GM19372 (cell line): ENCODE measurements at regions not wholly inside any gene's neighbourhood (a gene's known extent, or its start where the extent isn't known, plus 50 kb on each side); places are given as distances from the start of the nearest gene placed in this dataset.
"Not testable (repeated sequence)": the region's sequence is repeated elsewhere in the genome, so short reads cannot be mapped to it uniquely, and the experiment has no call there.

ENCODE experiments used
- ATAC-seq: cut with Tn5 transposase; IDR thresholded peaks from one replicate; pipeline ENCODE4 v1.9.1; 2021; ENCODE audit warnings: mild to moderate bottlenecking, low read depth, moderate library complexity; ENCODE audit not compliant: unreplicated experiment

DNA sequence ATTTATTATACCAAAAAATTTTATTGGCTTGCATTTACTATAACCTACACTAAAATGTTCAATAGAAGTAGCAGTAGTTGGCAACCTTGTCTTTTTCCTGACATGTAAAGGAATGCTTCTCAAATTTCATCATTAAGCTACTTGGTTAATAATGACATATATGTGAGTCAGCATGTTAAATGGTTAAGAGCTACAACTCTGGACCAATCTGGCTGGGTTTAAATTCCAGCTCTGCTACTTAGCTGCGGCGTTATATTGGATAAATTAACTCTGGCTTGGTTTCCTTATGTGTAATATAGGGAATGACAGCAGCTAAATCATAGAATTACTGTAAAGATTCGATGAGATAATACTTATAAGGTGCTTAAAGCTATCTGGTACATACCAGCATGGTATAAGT is 53.7 kb upstream of the OTOGL start:
- no peak for ATAC-seq

DNA sequence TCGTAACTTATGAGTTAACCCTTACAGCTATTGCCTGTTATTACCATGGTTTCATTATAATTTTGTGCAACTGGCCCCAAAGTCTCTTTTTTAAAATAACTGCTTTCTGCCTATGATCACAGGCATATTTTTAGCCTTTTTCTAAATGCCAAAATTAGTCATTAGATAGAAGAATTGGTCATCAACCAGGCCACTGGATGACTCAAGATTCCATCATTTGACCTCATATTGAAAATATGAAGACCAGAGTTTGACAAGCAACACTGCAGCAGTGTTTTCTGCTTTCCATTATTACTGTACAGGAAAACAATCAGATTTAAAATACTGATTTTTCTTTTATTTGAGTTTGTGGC is 54.7 kb upstream of the OTOGL start:
- no peak for ATAC-seq

DNA sequence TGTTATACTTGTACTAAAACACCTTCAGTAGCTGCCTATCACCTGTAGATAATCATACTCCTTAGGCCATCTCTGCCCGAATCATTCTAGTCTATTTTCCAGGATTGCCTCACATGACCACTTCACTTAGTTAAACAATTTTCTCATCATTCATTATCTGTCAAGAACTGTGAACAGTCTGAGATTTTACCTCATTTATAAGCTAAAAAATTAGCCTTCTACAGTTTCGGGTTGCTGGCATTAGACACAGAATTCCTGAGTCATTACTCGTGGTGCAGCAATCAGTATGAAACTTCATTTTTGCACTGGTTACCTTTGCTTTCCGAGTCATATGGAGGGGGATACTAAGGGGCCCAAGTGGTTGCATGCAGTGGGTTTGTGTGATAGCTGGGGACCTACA is 57.6 kb upstream of the OTOGL start:
- ATAC-seq = no peak

DNA sequence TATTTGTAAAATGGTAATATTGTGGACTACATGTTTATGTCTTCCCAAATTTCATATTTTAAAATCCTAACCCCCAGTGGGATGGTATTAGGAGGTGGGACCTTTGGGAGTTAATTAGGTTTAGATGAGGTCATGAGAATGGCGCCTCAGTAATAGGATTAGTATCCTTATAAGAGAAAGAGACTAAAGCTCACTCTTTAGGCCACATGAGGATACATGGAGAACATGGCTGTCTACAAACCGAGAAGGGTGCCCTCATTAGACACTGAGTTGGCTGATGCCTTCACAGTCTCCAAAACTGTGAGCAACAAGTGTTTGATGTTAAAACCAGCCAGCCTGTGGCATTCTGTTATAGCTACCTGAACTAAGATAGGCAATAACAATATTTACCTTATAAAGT is 58.3 kb upstream of the OTOGL start:
- ATAC-seq = no peak

DNA sequence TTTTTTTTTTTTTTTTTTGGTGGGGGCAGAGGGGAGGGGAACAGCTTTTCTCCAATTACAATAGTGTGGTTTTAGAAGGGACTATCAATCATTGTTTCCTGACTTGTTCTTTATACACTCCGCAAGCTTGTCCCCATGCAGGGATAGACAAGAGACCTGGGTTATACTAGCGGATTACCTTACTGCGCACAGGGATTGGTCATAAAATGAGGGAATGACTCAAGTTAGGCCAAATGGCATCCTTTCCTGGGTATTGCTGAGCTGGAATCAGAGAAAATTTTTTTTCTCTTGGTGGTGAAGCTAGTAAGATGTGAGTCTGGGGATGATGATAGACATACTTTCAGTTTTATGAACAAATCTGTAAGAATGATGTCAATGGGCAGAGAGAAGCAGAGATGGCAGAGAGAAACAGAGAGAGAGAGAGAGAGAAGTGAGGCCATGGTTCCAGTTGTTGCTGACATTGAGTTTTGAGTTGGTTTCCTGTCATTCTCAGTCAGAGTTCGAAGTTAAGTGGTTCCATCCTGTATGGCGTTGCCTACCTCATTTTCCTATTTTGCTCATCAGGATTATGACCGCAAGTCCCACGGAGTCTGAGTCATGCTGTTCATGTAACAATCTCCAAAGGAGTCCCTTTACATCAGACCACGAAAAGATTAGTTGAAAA is 59.1 kb upstream of the OTOGL start:
- no peak for ATAC-seq

DNA sequence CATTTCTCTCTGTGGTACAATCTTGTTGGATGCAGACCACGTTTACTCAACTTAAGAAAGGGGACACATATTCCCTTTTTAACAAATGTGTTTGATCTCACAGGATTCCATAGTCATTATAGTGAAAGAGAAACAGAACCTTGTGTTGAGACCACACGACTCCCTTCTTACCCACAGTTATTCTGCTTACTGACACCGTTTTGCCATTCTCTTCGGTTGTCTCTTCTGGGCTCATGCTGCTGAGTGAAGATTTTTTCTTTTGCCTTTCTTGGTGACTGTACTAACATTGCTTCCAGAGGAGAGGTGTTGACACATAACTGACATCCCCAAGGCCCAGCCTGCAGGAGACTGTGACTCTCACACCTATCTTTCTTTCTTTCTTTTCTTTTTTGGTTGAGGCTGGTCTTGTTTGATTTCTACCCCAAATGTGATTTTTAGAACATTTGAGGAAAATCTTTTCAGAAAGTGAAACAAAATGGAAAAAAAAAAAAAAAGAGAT is 61.2 kb upstream of the OTOGL start:
- ATAC-seq = no peak

DNA sequence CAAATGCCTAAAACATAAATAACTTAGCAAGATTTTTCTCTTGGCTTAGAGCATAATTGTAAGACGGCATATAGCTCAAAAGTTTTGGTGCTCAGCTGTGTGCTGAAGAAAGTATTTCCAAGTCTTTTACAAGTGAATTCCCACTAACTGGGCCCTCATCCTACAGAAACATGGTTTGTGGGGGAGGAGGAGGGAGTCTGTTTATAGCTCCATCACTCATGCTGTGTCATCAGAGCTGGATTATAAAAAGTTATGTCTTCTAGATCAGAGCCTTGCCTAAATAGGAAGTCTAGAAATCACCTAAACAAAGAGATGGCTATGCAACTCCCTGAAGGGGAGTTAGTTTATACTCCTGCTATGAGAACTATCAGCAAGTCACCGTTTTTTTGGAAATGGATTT is 65.9 kb upstream of the OTOGL start:
- no peak for ATAC-seq

DNA sequence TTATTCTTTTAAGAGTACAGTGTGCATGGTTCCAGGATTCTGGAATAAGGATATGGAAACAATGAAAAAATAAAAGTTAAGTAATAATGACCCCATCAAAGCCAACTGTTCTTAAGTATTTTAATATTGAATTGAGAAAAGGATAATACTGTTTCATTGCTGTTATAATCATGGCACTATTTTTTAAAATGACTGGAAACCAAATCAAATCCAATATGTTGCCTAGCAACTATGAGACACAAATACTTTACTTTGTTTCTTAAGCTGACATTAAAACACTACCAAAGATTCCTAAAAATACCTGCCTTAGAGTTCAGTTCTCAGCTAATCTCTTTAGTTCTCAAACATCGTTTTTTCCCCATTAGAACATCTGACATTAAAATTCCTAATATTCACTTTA is 66.4 kb upstream of the OTOGL start:
- ATAC-seq = no peak

DNA sequence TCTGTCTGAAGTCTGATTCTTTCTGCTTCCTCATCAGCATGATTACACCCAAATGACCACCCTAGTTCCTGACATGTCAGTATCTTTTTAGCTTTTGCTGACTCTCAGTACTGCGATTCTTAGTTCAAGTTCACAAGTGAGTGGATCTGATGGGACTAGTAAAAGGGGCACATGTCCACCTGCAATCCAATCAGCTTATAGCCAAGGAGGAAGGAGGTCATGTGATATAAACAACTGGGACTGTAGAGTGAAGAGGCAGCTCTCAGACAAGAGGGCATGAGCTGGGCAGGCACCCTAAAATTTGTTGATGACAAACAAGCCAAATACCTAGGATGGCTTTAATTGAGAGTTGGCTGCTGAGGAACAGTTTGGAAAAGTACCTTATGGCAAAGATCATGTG is 68.1 kb upstream of the OTOGL start:
- ATAC-seq = no peak

DNA sequence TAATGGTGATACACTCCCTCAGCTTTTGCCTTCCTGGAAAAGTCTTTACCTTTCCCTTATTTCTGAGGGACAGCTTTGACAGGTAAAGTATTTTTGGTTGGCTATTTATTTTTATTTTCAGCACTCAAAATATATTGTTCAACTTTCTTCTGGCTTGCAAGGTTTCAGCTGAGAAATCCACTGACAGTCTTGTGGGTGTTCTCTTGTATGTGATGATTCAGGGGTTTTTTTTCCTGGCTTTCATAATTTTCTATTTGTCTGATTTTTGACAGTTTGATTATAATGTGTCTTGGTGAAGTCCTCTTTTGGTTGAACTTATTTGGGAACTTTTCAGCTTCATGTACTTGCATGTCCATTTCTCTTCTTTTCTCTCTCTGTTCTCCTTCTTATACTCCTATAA is 73.7 kb upstream of the OTOGL start:
- ATAC-seq = no peak

DNA sequence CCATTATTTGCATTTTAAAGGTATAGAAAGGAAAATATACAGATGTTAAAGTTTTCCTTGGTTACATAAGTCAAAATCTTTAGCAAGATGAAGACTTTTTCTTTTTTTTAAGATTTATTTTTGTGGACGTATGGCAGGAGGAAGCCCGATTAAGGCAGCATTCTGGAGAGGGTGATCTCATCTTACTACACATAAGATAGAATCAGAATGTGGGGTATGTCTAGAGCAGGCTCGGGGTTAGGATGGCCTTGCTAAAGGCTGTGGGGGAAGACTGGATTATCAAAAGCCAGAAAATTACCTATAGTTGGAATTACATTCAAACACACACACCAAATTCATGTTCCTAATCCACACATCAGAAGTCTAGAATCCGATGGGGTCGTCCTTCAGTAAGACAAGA is 79.6 kb upstream of the OTOGL start:
- no peak for ATAC-seq

DNA sequence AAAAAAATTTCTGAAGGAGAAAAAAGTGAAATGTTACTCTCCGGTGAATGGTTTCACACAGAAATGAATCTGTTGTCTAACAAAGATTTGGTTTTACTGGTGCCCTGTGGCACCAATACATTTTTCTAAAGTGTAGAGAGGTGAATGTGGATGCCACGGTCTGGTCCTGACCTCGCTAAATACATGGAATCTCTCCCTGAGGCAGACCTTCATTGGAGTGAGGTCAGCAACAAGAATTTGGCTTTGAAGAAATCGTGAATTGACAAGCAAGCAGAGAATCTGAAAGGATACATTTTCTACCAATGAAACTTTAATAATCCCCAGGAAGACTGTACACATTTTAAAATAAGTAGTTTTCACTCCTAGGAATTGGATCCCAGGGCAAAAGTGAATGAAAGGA is 81.2 kb upstream of the OTOGL start:
- no peak for ATAC-seq

DNA sequence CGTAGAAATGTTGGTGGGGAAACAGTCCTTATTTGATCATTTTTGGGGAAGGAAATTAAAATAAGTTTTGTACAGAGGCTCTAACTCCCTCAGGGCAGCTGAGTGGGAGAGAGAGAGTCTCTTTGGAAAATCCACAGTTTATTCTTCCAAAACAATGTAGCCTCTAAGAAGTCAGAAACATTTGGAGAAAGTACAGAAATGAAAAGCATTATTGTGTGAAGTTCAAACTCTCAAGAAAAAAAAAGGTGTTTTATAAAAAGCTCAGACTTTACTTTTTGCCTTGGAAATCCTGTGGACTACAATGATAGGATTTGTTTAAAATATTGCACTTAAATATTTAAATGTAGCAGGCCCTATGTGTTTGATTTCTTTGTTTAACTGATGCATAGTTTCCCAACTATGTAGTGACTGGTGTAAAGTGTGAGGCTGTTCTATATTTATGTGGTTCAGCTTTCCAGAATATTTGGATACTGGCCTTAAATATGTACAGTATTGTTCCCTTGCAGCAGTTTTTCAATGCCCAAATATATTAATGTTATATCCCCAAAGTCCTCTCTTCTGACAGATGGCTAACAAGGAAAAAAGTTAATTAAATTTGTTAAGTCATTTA is 82.0 kb upstream of the OTOGL start:
- no peak for ATAC-seq

DNA sequence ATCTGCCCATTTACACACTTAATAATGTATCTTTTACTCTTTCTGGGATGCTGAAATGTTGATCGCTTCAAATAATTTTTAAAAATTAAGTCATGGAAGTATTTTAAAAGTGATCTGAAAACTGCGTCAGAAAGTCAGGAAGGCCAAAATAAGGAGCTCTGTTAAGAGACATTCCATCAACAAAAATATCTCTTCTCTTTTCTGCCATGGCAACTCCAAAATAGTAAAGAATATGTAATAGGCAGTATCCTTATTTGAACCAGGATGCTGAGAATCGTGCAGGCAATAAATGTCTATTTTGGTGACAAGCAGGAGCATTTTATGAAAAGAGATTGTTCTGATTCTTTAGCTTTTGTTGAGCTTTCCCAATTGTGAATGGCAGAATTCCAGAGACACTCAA is 81.8 kb upstream of the PPP1R12A start:
- ATAC-seq = no peak

DNA sequence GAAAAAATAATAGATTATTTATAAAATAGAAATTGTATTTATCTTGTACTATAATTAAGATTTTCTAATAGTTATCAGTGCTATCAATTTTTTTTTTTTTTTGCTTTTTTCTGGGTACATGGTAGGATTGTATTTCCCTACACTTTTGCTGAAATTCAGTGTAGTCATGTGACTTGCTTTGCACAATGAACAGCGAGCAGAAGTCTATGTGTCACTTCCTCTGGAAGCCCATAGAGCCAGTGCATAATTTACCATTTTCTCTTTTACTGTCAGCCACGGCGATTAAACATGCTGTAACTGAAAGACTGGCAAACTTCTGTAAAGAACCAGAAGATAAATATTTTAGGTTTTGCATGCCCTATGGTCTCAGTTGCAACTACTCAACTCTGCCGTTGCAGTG is 80.8 kb upstream of the PPP1R12A start:
- ATAC-seq = no peak

DNA sequence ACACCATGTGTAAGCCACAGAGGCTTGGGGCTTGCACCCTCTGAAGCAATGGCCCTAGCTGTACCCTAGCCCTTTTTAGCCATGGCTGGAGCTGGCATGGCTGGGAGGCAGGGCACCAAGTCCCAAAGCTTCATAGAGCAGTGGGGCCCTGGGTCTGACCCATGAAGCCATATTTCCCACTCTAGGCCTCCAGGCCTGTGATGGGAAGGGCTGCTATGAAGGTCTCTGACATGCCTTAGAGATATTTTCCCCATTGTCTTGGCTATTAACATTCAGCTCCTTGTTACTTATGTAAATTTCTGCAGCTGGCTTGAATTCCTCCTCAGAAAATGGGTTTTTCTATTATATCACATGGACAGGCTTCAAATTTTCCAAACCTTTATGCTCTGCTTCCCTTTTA is 68.8 kb upstream of the PPP1R12A start:
- not testable (repeated sequence) for ATAC-seq

DNA sequence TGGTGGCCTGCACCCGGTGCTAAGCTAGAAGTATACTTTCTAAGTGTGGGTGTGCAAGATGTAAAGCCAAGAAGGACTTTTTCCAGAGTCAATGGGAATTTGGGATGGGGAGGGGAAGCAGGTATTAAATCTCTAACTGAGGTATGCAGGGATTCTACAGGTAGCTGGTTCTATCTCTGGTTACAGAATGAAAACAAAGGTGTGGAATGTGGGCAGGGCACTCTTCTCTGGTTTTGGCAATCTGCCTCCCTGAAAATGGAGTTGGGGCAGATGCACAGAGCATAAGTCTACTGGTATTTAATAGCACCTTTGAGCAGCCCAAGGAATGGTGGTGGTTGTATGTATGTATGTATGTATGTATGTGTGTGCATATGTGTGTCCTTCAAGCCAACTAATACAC is 66.7 kb upstream of the PPP1R12A start:
- ATAC-seq = no peak

DNA sequence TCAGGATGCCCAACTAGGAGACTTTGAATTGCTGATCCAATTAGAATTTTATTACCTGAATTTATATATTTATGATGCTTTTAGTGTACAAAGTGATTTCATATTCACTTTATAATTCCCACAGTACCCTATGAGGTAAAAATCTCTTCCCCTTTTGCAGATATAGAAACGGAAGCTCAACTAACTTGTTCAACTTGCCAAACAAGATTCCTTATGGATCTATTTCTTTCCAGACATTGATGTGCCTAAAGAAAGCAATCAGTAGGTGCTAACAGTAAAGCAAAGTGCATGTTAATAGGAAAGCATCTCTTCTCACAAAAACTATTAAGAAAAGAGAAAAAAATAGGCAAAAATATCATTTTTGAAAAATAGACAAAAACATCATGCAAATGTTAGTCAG is 65.9 kb upstream of the PPP1R12A start:
- ATAC-seq = no peak

DNA sequence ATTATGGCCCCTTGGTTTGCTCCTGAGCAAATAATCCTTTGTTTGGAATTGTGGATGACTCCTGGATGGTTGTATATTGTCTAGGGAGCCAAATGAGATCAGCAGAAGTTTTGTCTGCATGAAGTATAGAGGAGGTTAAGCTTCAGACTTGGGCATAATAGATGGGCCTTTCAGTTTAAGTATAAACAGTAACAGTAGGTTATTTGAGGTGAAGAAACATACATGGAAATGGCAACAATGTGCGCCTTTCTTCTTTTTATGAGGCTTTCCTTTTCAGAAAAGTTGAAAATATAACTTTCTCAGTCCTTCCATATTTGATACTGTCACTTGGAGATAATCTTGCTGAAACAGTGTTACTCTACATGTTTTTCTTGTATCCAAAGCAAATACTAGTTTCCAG is 63.7 kb upstream of the PPP1R12A start:
- ATAC-seq = no peak

DNA sequence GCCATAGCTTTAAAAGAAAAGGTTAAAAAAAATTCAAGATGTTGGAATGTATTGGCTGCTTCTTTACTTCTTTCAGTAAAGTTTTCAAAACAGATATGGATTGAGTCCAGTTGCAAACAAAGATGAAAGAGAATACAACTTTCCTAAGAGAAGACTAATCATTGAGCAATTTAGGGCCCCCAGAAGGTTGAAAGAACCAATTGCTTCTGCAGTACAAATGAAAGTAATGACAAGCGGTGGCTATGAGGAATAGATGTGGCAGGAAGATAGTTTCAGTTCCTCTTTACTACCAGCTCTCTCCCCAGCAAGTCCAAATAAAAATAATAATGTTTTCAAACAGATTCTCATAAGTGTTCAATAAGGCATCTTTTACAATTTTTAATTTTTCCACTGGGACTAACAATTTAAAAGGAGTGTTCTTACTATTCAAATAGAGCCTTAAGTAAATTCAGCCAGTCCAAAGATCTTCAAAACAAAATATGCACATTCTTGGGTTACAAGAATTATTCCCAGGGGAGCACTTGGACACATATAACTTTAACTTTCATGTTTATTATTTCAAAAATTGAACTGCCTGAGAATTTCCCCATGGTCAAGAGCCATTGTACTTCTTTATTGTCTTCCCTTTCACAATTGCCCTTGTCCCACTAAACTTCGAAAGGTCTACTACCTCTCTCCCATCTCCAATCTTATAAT is 62.3 kb upstream of the PPP1R12A start:
- peak; percentile 100 for ATAC-seq

DNA sequence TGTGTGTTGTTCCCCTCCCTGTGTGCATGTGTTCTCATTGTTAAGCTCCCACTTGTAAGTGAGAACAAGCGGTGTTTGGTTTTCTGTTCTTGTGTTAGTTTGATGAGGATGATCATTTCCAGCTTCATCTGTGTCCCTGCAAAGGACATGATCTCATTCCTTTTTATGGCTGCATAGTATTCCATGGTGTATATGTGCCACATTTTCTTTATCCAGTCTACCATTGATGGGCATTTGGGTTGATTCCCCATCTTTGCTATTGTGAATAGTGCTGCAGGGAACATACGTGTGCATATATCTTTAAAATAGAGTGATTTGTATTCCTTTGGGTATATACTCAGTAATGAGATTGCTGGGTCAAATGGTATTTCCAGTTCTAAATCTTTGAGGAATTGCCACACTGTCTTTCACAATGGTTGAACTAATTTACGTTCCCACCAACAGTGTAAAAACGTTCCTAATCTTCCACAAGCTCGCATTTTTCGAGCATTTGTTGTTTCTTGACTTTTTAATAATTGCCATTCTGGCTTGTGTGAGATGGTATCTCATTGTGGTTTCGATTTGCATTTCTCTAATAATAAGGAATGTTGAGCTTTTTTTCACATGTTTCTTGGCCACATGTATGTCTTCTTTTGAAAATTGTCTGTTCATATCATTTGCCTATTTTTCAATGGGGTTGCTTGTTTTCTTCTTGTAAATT is 60.6 kb upstream of the PPP1R12A start:
- not testable (repeated sequence) for ATAC-seq
